CD4-positive, alpha-beta T cell (primary cell): ENCODE measurements at regions not wholly inside any gene's neighbourhood (a gene's known extent, or its start where the extent isn't known, plus 50 kb on each side); places are given as distances from the start of the nearest gene placed in this dataset.

Experiments used
- ATAC-seq: fragments of 200-7000 bp; cut with Tn5 transposase; one replicate; pipeline ENCODE4 v1.10.0; 2022; ENCODE audit warnings: mild to moderate bottlenecking; ENCODE audit not compliant: poor library complexity
- CTCF ChIA-PET: fragments of 350-600 bp; sonication (Branson Sonifier 250); formaldehyde crosslinking; loops from one replicate; lab custom pipeline; 2021; ENCODE audit warnings: antibody characterized with exemption, inconsistent platforms; lab: Charles Lee
- POLR2A ChIA-PET: fragments of 350-600 bp; sonication (Branson Sonifier 250); formaldehyde crosslinking; loops from one replicate; lab custom pipeline; 2021; ENCODE audit warnings: antibody characterized with exemption, inconsistent platforms; lab: Charles Lee
- DNase-seq, 14 experiments: peaks; one replicate each; pipeline ENCODE4 v3.0.0-alpha.2; 2013 to 2020; ENCODE audit warnings: mixed read lengths in 2 of 14
- H3K27ac ChIP-seq, 2 donors: one replicate each; pipeline versions ENCODE4 v1.5.1 to v1.7.0; 2013; ENCODE audit warnings: low read length in 2 of 2, low read depth in 1 of 2, mild to moderate bottlenecking in 1 of 2
- H3K27me3 ChIP-seq, 2 experiments: 1 replicate in 1 of 2; 2 replicates in 1 of 2; pipeline versions ENCODE4 v1.6.1 to v1.7.0; 2013; ENCODE audit warnings: low read length in 2 of 2, control low read depth in 1 of 2, mild to moderate bottlenecking in 1 of 2, moderate library complexity in 1 of 2; ENCODE audit not compliant: insufficient read depth in 2 of 2, control insufficient read depth in 1 of 2
- H3K36me3 ChIP-seq: one replicate; pipeline ENCODE4 v1.6.1; 2013; ENCODE audit warnings: low read length, control low read depth; ENCODE audit not compliant: insufficient read depth
- H3K4me1 ChIP-seq: one replicate; pipeline ENCODE4 v1.6.1; 2013; ENCODE audit warnings: low read length, control low read depth; ENCODE audit not compliant: insufficient read depth
- H3K4me3 ChIP-seq: one replicate; pipeline ENCODE4 v1.5.1; 2013; ENCODE audit warnings: mild to moderate bottlenecking, low read length, moderate library complexity
- H3K9me3 ChIP-seq, 2 experiments: 1 replicate in 1 of 2; 2 replicates in 1 of 2; pipeline versions ENCODE4 v1.6.1 to v1.7.0; 2013; ENCODE audit warnings: low read length in 2 of 2, mild to moderate bottlenecking in 2 of 2, control low read depth in 1 of 2, moderate library complexity in 1 of 2; ENCODE audit not compliant: control insufficient read depth in 1 of 2, insufficient read depth in 1 of 2
- H3K27ac Mint-ChIP-seq: one replicate; pipeline ENCODE4 v1.8.0; 2020; ENCODE audit warnings: mixed read lengths
- H3K27me3 Mint-ChIP-seq: one replicate; pipeline ENCODE4 v1.8.0; 2021; ENCODE audit warnings: mixed read lengths
- H3K36me3 Mint-ChIP-seq: one replicate; pipeline ENCODE4 v1.8.0; 2021; ENCODE audit warnings: low read depth, mixed read lengths
- H3K4me1 Mint-ChIP-seq: one replicate; pipeline ENCODE4 v1.8.0; 2021; ENCODE audit warnings: low read depth, mixed read lengths
- H3K4me3 Mint-ChIP-seq: one replicate; pipeline ENCODE4 v1.8.0; 2020; ENCODE audit warnings: mild to moderate bottlenecking, mixed read lengths
- H3K9me3 Mint-ChIP-seq: one replicate; pipeline ENCODE4 v1.8.0; 2020; ENCODE audit warnings: mixed read lengths
- CTCF ChIP-seq: fragments of 200-600 bp; IDR thresholded peaks from one replicate; pipeline ENCODE4 v1.8.0; 2022; ENCODE audit warnings: antibody characterized with exemption, mild to moderate bottlenecking
- intact Hi-C, 2 experiments: fragments of 100-400 bp; cut with DNase I in 1 of 2; cut with micrococcal nuclease in 1 of 2; formaldehyde crosslinking; loops; one replicate each; pipeline versions ENCODE4 v1.15.1 to v1.9.0; 2023 to 2025; cut with DNase I, micrococcal nuclease

- intact Hi-C loops, result no loop called here
- no peak overlapping the region for H3K4me3 Mint-ChIP-seq
- TF ChIP-seq CTCF, result no peak
- CTCF ChIA-PET, result no interaction called here
- H3K27ac ChIP-seq, result no peak overlapping the region
- DNase-seq (no peak), ATAC-seq (no peak)
- no peaks in the 10 kb centered on the region for H3K27me3 Mint-ChIP-seq
- no peak overlapping the region for H3K4me3 ChIP-seq
- POLR2A ChIA-PET, result no interaction called here
- no peaks in the 10 kb centered on the region for H3K27me3 ChIP-seq
- no peaks in the 10 kb centered on the region for H3K36me3 ChIP-seq
- H3K4me1 ChIP-seq, result no peaks in the 10 kb centered on the region
- no peaks in the 10 kb centered on the region for H3K9me3 ChIP-seq
- H3K4me1 Mint-ChIP-seq, result no peaks in the 10 kb centered on the region
- H3K27ac Mint-ChIP-seq, result no peak overlapping the region
- H3K36me3 Mint-ChIP-seq, result no peaks in the 10 kb centered on the region
- no peaks in the 10 kb centered on the region for H3K9me3 Mint-ChIP-seq
These were observed 281.5 kb upstream of the DKK2 start for GRCh38 chr4:107317611-107318010.

GRCh38 chr4:107315584-107315983 lies 279.5 kb upstream of the DKK2 start:
- intact Hi-C loops, result no loop called here
- H3K36me3 Mint-ChIP-seq, result no peaks in the 10 kb centered on the region
- DNase-seq (no peak), ATAC-seq (no peak)
- no peak overlapping the region for H3K27ac ChIP-seq
- no peaks in the 10 kb centered on the region for H3K27me3 ChIP-seq
- TF ChIP-seq CTCF, result no peak
- H3K4me1 ChIP-seq, result no peaks in the 10 kb centered on the region
- no peaks in the 10 kb centered on the region for H3K4me1 Mint-ChIP-seq
- no peak overlapping the region for H3K27ac Mint-ChIP-seq
- ChIA-PET POLR2A (no interaction called here), CTCF (no interaction called here)
- H3K4me3 ChIP-seq, result no peak overlapping the region
- no peaks in the 10 kb centered on the region for H3K36me3 ChIP-seq
- no peaks in the 10 kb centered on the region for H3K9me3 ChIP-seq
- no peaks in the 10 kb centered on the region for H3K27me3 Mint-ChIP-seq
- peaks cover under 1% of the 10 kb centered on the region for H3K9me3 Mint-ChIP-seq
- no peak overlapping the region for H3K4me3 Mint-ChIP-seq

- H3K27ac ChIP-seq, result no peak overlapping the region
- no peak for TF ChIP-seq CTCF
- H3K36me3 ChIP-seq, result no peaks in the 10 kb centered on the region
- ChIA-PET CTCF (interaction anchor here (0.6 kb wide), 1 partner anchor 32 kb away, joined by 3 read pairs; no protein-coding TSS in a partner anchor), POLR2A (no interaction called here)
- no peaks in the 10 kb centered on the region for H3K27me3 ChIP-seq
- H3K9me3 ChIP-seq, result no peaks in the 10 kb centered on the region
- no peak overlapping the region for H3K27ac Mint-ChIP-seq
- no peak overlapping the region for H3K4me3 ChIP-seq
- H3K4me1 Mint-ChIP-seq, result no peaks in the 10 kb centered on the region
- ATAC-seq (no peak), DNase-seq (no peak)
- H3K27me3 Mint-ChIP-seq, result no peaks in the 10 kb centered on the region
- H3K4me3 Mint-ChIP-seq, result no peak overlapping the region
- H3K36me3 Mint-ChIP-seq, result no peaks in the 10 kb centered on the region
- intact Hi-C loops, result no loop called here
- H3K9me3 Mint-ChIP-seq, result peaks cover 2% of the 10 kb centered on the region
- H3K4me1 ChIP-seq, result no peaks in the 10 kb centered on the region
These were observed 278.0 kb upstream of the DKK2 start for GRCh38 chr4:107314156-107314555.
